Skeletal muscle tissue (tissue), 3 donors: ENCODE measurements at regions not wholly inside any gene's neighbourhood (a gene's known extent, or its start where the extent isn't known, plus 50 kb on each side); places are given as distances from the start of the nearest gene placed in this dataset.

Source experiments
- H3K27ac ChIP-seq: one replicate; pipeline ENCODE4 v1.7.0; 2013; ENCODE audit warnings: mild to moderate bottlenecking, low read depth, low read length, inconsistent platforms
- H3K27me3 ChIP-seq, 3 donors: one replicate each; pipeline ENCODE4 v1.7.0; 2013; ENCODE audit warnings: low read length in 3 of 3; ENCODE audit not compliant: control insufficient read depth in 3 of 3, insufficient read depth in 3 of 3
- H3K36me3 ChIP-seq, 3 donors: one replicate each; pipeline ENCODE4 v1.7.0; 2013; ENCODE audit warnings: low read length in 3 of 3; ENCODE audit not compliant: control insufficient read depth in 3 of 3, insufficient read depth in 3 of 3
- H3K4me1 ChIP-seq, 3 donors: one replicate each; pipeline ENCODE4 v1.7.0; 2013; ENCODE audit warnings: low read length in 3 of 3, mild to moderate bottlenecking in 3 of 3; ENCODE audit not compliant: control insufficient read depth in 3 of 3, insufficient read depth in 3 of 3
- H3K4me3 ChIP-seq, 3 donors: one replicate each; pipeline ENCODE4 v1.7.0; 2013; ENCODE audit warnings: low read length in 3 of 3
- H3K9ac ChIP-seq, 3 donors: one replicate each; pipeline ENCODE4 v1.7.0; 2013; ENCODE audit warnings: low read length in 3 of 3, mild to moderate bottlenecking in 3 of 3, moderate library complexity in 2 of 3, low read depth in 1 of 3
- H3K9me3 ChIP-seq, 3 donors: one replicate each; pipeline ENCODE4 v1.7.0; 2013; ENCODE audit warnings: low read length in 3 of 3; ENCODE audit not compliant: control insufficient read depth in 3 of 3
- donor health status: Osteomylitis.

DNA sequence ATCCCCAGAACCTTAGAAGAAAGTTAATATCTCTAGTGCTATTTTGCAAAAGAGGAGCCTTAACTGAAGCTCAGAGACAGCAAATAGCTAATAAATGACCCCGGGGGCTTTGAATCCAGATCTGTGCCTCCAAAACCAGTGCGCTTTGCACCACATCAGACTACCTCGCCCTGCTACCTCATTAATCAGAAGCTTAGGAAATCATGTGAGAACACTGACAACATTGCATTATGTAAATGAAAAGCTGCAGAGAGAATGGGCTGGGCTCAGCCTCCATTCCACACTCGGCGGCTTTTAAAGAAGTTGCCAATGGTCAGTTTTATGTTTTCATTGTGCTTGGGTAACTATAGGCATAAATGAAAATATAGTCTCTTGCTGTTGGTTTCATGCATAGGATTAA lies 54.0 kb upstream of the STMND1 start:
- H3K4me3 ChIP-seq, result no peak overlapping the region
- H3K27me3 ChIP-seq, result no peaks in the 10 kb centered on the region
- H3K36me3 ChIP-seq, result no peaks in the 10 kb centered on the region
- H3K9ac ChIP-seq, result no peak overlapping the region
- no peaks in the 10 kb centered on the region for H3K9me3 ChIP-seq
- H3K27ac ChIP-seq, result no peak overlapping the region
- peaks cover 0 to 7% (median 6%) of the 10 kb centered on the region in 3 donors for H3K4me1 ChIP-seq

DNA sequence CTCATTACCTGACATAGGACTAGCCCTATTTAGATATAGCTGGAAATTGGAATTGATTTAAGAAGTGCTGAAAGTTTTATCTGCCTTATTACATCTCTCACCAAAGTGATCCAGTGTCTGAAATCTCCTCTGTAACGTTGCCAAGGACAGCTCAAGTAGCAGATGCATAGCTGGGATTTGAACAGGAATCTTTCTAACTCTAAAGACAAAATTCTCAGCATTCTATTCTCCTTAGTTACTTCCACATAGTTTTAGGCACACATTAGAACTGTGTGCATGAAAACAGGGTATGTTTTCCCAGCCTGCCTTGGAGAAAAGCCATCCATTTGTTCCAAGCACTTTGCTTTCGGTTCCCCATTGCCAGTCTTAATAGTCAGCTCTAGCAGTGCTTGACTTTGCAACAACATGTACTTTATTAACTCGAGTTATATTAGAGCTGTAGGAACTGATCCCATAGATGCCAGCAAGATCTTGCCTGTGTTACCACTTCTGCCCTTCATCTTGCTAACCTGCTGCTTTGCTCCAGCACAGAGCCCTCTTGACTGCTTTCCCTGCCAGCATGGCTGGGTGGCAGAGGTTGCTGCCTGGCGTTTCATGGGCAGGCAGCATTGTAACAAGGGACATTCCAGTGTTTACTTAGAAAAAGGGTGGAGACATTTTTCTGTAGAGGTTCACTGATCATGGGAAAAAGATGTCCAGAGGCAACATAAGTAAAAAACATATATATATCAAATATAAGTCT lies 56.1 kb upstream of the STMND1 start:
- Histone ChIP-seq H3K9me3 (no peaks in the 10 kb centered on the region), H3K27me3 (no peaks in the 10 kb centered on the region), H3K9ac (no peak overlapping the region), H3K27ac (no peak overlapping the region), H3K4me1 (peaks cover 0 to 7% (median 6%) of the 10 kb centered on the region in 3 donors), H3K36me3 (no peaks in the 10 kb centered on the region), H3K4me3 (peak overlapping the region in 2 of 3 donors; percentile 12 to 32)

DNA sequence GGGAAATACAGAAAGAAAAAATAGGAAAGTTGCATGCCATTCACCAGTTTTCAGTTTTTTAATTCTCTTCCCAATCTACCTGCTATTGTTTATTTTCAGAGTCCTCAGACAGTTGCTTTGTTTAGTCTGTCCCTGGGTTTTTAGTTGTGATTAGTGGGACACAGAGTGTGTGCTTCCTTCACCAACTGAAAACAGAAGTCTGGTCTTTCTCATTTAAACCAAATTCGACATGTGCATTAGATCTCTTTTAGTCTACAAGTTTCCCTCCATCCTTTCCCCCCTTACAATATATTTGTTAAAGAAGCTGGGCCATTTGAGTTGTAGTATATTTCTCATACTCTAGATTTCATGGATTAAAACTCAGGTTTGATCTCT lies 58.7 kb upstream of the STMND1 start:
- H3K27ac ChIP-seq, result no peak overlapping the region
- H3K36me3 ChIP-seq, result no peaks in the 10 kb centered on the region
- no peak overlapping the region for H3K9ac ChIP-seq
- no peaks in the 10 kb centered on the region for H3K27me3 ChIP-seq
- H3K4me1 ChIP-seq, result peaks cover 0 to 7% (median 6%) of the 10 kb centered on the region in 3 donors
- H3K4me3 ChIP-seq, result no peak overlapping the region
- no peaks in the 10 kb centered on the region for H3K9me3 ChIP-seq

DNA sequence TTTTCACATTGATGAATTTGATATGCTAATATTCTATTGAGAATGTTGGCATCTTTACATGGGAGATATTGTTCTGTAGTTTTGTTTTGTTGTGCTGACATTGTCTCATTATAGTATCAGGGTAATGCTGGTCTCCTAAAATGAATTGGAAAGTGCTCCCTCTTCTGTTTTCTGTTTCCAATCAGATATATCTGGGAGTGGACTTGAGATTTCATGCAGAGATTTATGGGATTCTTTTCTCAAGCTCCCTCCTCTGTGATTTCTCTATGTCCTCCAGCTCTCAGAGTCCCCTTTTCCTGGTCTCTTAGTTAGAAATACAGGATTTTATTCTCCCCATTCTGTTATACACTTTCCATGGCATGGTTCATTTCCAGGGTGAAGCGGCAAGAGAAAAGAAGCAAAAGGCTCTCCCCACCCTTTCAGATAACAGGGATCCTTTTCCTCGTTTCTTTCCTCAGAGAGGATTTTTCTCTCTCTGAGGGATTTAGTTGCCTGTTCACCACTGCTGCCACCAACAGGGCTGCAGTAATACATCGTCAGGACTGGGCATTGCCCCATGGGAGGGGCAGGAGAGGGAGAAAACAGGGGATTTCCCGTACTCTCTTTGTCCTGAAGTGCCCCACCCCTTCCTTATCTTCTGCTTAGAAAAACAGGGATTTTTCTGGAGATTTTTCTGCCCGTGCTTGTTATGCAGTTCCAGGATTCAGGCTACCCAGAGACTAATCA lies 59.3 kb upstream of the STMND1 start:
- Histone ChIP-seq H3K4me1 (peaks cover 0 to 7% (median 6%) of the 10 kb centered on the region in 3 donors), H3K9me3 (no peaks in the 10 kb centered on the region), H3K9ac (no peak overlapping the region), H3K27me3 (no peaks in the 10 kb centered on the region), H3K27ac (no peak overlapping the region), H3K36me3 (no peaks in the 10 kb centered on the region), H3K4me3 (no peak overlapping the region)

DNA sequence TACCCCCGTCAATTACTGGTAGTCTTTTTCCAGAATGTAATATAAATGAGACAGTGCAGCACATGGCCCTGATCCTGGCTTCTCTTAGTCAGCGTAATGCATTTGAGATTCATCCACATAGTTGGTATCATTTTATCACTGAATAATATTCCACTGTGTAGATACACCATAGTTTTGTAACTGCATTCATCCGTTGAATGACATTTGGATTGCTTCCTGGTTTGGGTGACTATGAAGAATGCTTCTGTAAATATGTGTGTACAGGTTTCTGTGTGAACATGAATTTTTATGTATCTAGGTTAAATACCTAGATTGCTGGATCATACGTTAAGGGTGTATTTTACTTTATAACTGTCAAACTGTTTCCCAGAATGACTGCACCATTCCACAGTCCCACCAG lies 62.6 kb upstream of the STMND1 start:
- Histone ChIP-seq H3K27me3 (peaks cover 2 to 7% (median 5%) of the 10 kb centered on the region in 3 donors), H3K4me3 (no peak overlapping the region), H3K36me3 (no peaks in the 10 kb centered on the region), H3K9ac (no peak overlapping the region), H3K4me1 (no peaks in the 10 kb centered on the region), H3K9me3 (no peaks in the 10 kb centered on the region), H3K27ac (no peak overlapping the region)

DNA sequence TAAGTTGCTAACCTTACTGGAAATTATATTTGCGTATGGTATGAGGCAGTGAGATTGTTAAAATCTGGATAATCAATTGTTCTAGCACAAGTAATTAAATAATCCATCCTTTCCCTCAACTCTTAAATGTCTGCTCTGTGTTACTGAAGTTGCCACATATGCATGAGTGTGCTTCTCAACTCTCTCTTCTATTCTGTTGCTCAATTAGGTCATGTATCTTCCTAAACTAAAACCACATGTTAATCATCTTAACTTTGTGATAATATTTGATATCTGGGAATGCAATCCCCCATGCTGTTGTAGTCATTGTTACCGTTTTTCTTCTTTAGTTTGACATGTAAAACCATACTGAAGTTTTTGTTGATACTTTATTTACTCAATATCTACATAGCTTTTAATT lies 63.5 kb upstream of the STMND1 start:
- Histone ChIP-seq H3K9me3 (no peaks in the 10 kb centered on the region), H3K4me1 (peaks cover 0 to 4% (median 0%) of the 10 kb centered on the region in 3 donors), H3K27me3 (peaks cover 2 to 7% (median 5%) of the 10 kb centered on the region in 3 donors)

DNA sequence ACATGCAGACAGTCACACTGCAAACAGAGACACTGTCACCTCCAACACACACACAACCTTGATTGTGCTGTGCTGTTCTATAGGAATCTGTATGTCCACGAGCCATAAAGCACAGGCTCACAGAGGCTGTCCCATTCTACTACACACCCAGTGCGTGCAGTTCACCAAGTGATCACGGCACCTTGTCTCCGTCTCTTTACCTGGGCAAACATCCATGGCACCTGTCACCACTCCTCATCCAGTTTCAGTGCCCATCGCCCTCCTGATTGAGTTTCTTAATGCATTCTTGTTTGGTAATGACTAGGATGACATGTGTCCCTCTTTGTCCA lies 65.8 kb upstream of the STMND1 start:
- Histone ChIP-seq H3K36me3 (no peaks in the 10 kb centered on the region), H3K9me3 (no peaks in the 10 kb centered on the region)

More for the DNA sequence above, 63.5 kb upstream of the STMND1 start:
- Histone ChIP-seq H3K27ac (no peak overlapping the region), H3K9ac (no peak overlapping the region), H3K4me3 (no peak overlapping the region), H3K36me3 (no peaks in the 10 kb centered on the region)

DNA sequence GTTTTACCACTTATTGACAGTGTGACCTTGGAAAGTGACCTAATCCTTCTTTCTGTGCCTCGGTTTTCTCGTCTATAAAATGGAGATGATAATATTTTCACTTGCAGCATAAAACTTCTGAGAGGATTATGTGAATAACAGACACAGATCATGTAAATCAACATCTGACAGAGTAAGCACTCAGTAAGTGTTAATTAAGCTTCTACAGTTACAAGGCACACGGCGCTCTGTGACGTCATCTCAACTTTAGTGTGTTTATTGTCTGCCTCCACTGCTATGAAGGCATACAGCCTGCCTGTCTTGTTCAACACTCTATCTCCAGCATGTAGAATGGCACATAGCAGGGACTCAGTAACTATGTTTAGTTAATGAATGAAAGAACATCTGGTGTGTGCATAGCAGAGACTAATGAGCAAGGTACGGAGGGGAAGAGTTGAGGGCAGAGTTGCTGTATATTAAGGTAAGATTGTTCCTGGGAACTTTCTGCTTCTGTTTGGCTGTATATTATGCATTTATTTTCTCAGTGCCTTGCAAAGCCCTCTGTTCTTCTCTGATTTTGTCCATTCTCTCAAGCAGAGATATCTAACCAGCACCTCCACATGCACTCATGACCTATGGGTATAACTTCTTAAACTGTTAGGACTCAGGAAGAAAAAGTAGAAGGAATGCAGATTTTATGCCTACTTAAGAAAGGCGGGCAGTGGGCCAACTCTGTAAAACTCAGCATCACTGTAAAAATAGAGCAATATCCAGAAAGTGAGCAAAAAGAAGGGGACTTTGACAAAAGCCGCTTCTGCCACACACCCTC lies 66.4 kb upstream of the STMND1 start:
- Histone ChIP-seq H3K4me1 (peaks cover 0 to 13% (median 0%) of the 10 kb centered on the region in 3 donors), H3K9ac (no peak overlapping the region), H3K9me3 (no peaks in the 10 kb centered on the region), H3K4me3 (no peak overlapping the region), H3K36me3 (no peaks in the 10 kb centered on the region), H3K27me3 (peaks cover 2 to 19% (median 7%) of the 10 kb centered on the region in 3 donors), H3K27ac (no peak overlapping the region)

More for the DNA sequence above, 65.8 kb upstream of the STMND1 start:
- Histone ChIP-seq H3K4me1 (peaks cover 0 to 13% (median 0%) of the 10 kb centered on the region in 3 donors), H3K9ac (no peak overlapping the region), H3K4me3 (no peak overlapping the region), H3K27ac (no peak overlapping the region), H3K27me3 (peaks cover 2 to 16% (median 7%) of the 10 kb centered on the region in 3 donors)

DNA sequence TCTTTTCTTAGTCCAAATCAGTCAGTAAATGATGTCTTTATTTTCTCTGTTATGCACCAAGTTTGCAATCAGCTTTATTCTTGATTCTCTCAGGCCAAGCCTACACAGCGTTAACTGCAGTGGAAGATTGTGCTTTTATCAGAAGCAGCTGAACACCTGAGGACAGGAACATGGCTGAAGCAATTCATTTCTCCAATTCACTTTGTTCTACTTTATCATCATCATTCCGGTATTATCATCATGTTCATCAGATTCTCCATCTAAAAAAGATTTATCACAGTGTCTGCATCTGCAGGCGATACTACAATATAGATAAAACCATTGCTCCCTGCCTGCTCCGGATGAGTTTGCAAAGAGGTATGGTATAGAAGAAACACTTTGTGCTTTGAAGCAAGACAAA lies 68.1 kb upstream of the STMND1 start:
- Histone ChIP-seq H3K27me3 (peaks cover 2 to 20% (median 7%) of the 10 kb centered on the region in 3 donors), H3K4me3 (no peak overlapping the region), H3K36me3 (no peaks in the 10 kb centered on the region), H3K4me1 (peaks cover 0 to 13% (median 0%) of the 10 kb centered on the region in 3 donors), H3K9ac (no peak overlapping the region), H3K27ac (no peak overlapping the region), H3K9me3 (no peaks in the 10 kb centered on the region)
